ENCODE measurements at regions not wholly inside any gene's neighbourhood (a gene's known extent, or its start where the extent isn't known, plus 50 kb on each side); places are given as distances from the start of the nearest gene placed in this dataset.

- TF ChIP-seq, protein P1, sequence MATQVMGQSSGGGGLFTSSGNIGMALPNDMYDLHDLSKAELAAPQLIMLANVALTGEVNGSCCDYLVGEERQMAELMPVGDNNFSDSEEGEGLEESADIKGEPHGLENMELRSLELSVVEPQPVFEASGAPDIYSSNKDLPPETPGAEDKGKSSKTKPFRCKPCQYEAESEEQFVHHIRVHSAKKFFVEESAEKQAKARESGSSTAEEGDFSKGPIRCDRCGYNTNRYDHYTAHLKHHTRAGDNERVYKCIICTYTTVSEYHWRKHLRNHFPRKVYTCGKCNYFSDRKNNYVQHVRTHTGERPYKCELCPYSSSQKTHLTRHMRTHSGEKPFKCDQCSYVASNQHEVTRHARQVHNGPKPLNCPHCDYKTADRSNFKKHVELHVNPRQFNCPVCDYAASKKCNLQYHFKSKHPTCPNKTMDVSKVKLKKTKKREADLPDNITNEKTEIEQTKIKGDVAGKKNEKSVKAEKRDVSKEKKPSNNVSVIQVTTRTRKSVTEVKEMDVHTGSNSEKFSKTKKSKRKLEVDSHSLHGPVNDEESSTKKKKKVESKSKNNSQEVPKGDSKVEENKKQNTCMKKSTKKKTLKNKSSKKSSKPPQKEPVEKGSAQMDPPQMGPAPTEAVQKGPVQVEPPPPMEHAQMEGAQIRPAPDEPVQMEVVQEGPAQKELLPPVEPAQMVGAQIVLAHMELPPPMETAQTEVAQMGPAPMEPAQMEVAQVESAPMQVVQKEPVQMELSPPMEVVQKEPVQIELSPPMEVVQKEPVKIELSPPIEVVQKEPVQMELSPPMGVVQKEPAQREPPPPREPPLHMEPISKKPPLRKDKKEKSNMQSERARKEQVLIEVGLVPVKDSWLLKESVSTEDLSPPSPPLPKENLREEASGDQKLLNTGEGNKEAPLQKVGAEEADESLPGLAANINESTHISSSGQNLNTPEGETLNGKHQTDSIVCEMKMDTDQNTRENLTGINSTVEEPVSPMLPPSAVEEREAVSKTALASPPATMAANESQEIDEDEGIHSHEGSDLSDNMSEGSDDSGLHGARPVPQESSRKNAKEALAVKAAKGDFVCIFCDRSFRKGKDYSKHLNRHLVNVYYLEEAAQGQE (tag by site-specific recombination; IDR thresholded peaks at IDR 0.05): peak; percentile 90
- TF ChIP-seq, protein P2, sequence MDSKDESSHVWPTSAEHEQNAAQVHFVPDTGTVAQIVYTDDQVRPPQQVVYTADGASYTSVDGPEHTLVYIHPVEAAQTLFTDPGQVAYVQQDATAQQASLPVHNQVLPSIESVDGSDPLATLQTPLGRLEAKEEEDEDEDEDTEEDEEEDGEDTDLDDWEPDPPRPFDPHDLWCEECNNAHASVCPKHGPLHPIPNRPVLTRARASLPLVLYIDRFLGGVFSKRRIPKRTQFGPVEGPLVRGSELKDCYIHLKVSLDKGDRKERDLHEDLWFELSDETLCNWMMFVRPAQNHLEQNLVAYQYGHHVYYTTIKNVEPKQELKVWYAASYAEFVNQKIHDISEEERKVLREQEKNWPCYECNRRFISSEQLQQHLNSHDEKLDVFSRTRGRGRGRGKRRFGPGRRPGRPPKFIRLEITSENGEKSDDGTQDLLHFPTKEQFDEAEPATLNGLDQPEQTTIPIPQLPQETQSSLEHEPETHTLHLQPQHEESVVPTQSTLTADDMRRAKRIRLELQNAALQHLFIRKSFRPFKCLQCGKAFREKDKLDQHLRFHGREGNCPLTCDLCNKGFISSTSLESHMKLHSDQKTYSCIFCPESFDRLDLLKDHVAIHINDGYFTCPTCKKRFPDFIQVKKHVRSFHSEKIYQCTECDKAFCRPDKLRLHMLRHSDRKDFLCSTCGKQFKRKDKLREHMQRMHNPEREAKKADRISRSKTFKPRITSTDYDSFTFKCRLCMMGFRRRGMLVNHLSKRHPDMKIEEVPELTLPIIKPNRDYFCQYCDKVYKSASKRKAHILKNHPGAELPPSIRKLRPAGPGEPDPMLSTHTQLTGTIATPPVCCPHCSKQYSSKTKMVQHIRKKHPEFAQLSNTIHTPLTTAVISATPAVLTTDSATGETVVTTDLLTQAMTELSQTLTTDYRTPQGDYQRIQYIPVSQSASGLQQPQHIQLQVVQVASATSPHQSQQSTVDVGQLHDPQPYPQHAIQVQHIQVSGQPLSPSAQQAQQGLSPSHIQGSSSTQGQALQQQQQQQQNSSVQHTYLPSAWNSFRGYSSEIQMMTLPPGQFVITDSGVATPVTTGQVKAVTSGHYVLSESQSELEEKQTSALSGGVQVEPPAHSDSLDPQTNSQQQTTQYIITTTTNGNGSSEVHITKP (tag by site-specific recombination; IDR thresholded peaks at IDR 0.05): 0 out of 2 replicates have a peak, but pooled peaks have one; percentile 28
- no peak for TF ChIP-seq ZNF239 (tag by site-specific recombination; IDR thresholded peaks at IDR 0.05)
- Histone ChIP-seq H3K27ac (ENCODE audit: extremely low read depth, low read depth, low read length) (no peak overlapping the region), H3K4me3 (ENCODE audit: low read depth, low read length) (no peak overlapping the region), H3K4me1 (ENCODE audit: control insufficient read depth, insufficient read depth, low read length) (no peaks in the 10 kb centered on the region), H3K36me3 (ENCODE audit: control insufficient read depth in 2 of 2, insufficient read depth in 1 of 2, low read length in 2 of 2) (no peaks in the 10 kb centered on the region), H3K9me3 (ENCODE audit: control insufficient read depth, insufficient read depth, low read depth, low read length) (no peaks in the 10 kb centered on the region)
- CTCF ChIA-PET: interaction anchor here (0.9 to 2.9 kb wide), 2 partner anchors 9 to 36 kb away, joined by 4 to 17 read pairs; no protein-coding TSS in a partner anchor
- POLR2A ChIA-PET: no interaction called here
These were observed 119.8 kb upstream of the SEC14L1 start for GRCh38 chr17:77020973-77021372.

DNA sequence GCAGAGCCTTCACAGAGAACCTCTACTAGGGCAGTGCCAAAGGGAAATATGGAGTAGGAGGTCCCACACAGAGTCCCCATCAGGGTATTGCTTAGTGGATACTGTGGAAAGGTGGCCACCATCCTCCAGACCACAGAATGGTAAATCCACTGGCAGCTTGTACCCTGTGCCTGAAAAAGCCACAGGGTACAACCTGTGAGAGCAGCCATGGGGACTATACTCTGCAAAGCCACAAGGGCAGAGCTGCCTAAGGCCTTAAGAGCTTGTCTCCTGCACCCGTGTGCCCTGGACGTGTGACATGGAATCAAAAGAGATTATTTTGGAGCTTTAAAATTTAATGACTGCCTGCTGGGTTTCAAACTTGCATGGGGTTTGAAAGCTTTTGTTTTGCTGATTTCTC is 118.0 kb upstream of the SEC14L1 start:
- TF ChIP-seq ZBTB21 (tag by site-specific recombination; IDR thresholded peaks at IDR 0.05): no peak
- no peak for TF ChIP-seq ZNF394 (tag by site-specific recombination; IDR thresholded peaks at IDR 0.05; ENCODE audit: borderline replicate concordance)
- TF ChIP-seq GLI4 (tag by site-specific recombination; IDR thresholded peaks at IDR 0.05): no peak
- TF ChIP-seq ZNF776 (tag by site-specific recombination; IDR thresholded peaks at IDR 0.05; ENCODE audit: borderline replicate concordance): no peak
- no peak for TF ChIP-seq ZNF561 (tag by site-specific recombination; IDR thresholded peaks at IDR 0.05; ENCODE audit: borderline replicate concordance)
- TF ChIP-seq ZFHX2 (tag by site-specific recombination; conservative IDR thresholded peaks at IDR 0.05): no peak
- TF ChIP-seq ZNF600 (tag by site-specific recombination; IDR thresholded peaks at IDR 0.05): no peak
- no peak for TF ChIP-seq ZNF121 (tag by site-specific recombination; IDR thresholded peaks at IDR 0.05)
- TF ChIP-seq SP7 (tag by site-specific recombination; IDR thresholded peaks at IDR 0.05): no peak
- no peak for TF ChIP-seq ZNF704 (tag by site-specific recombination; IDR thresholded peaks at IDR 0.05)
- TF ChIP-seq ZNF214 (tag by site-specific recombination; IDR thresholded peaks at IDR 0.05; ENCODE audit: borderline replicate concordance): no peak
- no peak for TF ChIP-seq ZNF155 (tag by site-specific recombination; IDR thresholded peaks at IDR 0.05)
- no peak for TF ChIP-seq ZNF830 (tag by site-specific recombination; IDR thresholded peaks at IDR 0.05; ENCODE audit: low read depth)
- TF ChIP-seq ZBTB20 (tag by site-specific recombination; IDR thresholded peaks at IDR 0.05): no peak
- TF ChIP-seq ZNF777 (tag by site-specific recombination; IDR thresholded peaks at IDR 0.05; ENCODE audit: borderline replicate concordance): no peak
- TF ChIP-seq SALL2 (tag by site-specific recombination; IDR thresholded peaks at IDR 0.05; ENCODE audit: borderline replicate concordance): no peak
- TF ChIP-seq ZNF404 (tag by site-specific recombination; IDR thresholded peaks at IDR 0.05): no peak
- Histone ChIP-seq H3K36me3 (ENCODE audit: control insufficient read depth in 2 of 2, insufficient read depth in 1 of 2, low read length in 2 of 2) (no peaks in the 10 kb centered on the region), H3K9me3 (ENCODE audit: control insufficient read depth, insufficient read depth, low read depth, low read length) (no peaks in the 10 kb centered on the region), H3K4me1 (ENCODE audit: control insufficient read depth, insufficient read depth, low read length) (no peaks in the 10 kb centered on the region), H3K27ac (ENCODE audit: extremely low read depth, low read depth, low read length) (no peak overlapping the region), H3K4me3 (ENCODE audit: low read depth, low read length) (no peak overlapping the region)
- ChIA-PET POLR2A (no interaction called here), CTCF (interaction anchor here (0.6 to 2.2 kb wide), 4 partner anchors 11 to 202 kb away, joined by 3 to 18 read pairs (median 4); no protein-coding TSS in a partner anchor)

All from HEK293 (cell line).